HG03060 (cell line): ENCODE measurements at regions not wholly inside any gene's neighbourhood (a gene's known extent, or its start where the extent isn't known, plus 50 kb on each side); places are given as distances from the start of the nearest gene placed in this dataset.

Experiments
- ATAC-seq: cut with Tn5 transposase; IDR thresholded peaks from one replicate; pipeline ENCODE4 v1.9.1; 2021; ENCODE audit warnings: low read depth, moderate number of reproducible peaks; ENCODE audit not compliant: unreplicated experiment

DNA sequence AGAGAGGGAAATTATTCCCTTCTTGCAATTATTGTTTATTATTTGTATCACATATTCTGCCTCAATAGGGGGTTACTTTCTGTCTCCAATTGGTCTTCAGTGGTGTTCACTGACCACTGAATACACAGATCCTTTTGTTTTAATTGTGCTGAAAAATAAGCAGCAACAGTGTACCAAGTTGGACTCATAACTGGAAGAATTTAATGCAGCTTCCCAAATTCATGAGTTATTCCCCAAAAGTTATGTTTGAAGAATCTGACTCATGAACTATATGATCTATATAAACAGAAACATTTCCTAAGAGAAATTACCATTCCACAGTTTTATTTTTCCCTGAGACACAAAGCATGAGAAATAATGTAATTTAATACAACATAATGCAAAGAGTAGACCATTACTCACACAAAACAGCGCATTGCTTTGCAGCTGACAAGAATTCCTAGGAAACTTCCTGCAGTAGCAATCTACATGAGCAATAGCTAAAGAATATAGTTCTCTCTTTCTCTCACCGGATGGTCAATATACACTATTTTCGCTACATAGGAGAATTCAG, 479.2 kb downstream of the HTR7 start:
- no peak for ATAC-seq

DNA sequence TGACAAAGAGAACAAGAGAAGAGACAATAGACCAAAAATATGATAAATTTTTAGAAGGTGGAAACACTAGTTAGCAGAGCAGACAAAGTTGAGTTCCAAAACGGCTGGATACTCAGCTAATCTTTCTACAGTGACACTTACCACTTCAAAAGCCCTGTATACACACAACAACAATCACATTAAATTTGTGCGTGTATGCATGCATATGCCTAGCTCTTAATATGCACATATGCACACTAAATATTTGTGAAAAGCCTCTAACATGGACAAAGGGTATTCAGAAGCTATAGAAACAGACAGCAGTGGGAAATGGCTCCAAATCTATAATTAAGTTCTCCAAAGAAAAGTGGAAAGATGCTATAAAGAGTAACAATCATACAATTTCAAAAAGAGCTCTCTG, 476.4 kb downstream of the HTR7 start:
- ATAC-seq = no peak

- ATAC-seq = no peak
These were observed 468.0 kb downstream of the HTR7 start for GRCh38 chr10:90389876-90390275.

DNA sequence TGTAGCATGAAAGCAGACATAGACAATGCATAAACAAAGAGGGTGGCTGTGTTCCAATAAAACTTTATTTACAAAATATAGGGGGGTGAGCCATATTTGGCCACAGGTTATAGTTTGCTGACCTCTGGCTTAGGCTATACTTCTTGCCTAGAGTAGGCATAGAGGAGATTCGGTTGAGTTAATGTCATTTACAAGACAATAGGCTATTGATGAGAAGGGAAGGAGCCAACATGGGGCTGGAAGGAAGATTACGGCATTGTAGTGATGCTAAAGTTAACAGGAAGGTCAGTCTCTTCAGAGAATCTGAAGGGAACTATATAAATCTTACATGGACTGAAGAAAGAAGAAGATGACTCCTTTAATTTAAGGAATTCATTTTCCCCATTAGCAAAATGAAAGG, 463.5 kb downstream of the HTR7 start:
- ATAC-seq = no peak

GRCh38 chr10:90396721-90397120, 461.1 kb downstream of the HTR7 start:
- no peak for ATAC-seq

- ATAC-seq = no peak
These were observed 459.3 kb downstream of the HTR7 start for GRCh38 chr10:90398566-90398965.

- no peak for ATAC-seq
These were observed 458.1 kb downstream of the HTR7 start for GRCh38 chr10:90399782-90400181.

- ATAC-seq = no peak
These were observed 454.4 kb downstream of the HTR7 start for GRCh38 chr10:90403211-90404000.

DNA sequence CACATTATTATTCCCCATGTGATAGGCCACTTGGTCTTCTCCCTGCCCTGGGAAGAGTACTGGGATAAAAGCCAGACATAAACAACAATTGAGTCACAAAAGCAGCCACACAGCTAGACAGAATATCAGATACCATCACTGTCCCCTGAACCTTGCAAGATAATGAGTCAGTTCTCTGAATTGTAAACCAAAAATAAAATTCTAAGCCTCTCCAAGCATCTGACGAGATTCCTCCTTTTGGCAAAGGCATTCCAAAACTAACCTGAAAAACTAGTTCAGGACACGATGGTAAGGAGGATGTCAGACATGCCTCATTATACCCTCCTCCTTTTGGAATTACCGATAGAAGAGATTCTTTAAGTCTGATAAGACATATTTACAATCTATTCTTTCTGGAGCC, 450.7 kb downstream of the HTR7 start:
- no peak for ATAC-seq

DNA sequence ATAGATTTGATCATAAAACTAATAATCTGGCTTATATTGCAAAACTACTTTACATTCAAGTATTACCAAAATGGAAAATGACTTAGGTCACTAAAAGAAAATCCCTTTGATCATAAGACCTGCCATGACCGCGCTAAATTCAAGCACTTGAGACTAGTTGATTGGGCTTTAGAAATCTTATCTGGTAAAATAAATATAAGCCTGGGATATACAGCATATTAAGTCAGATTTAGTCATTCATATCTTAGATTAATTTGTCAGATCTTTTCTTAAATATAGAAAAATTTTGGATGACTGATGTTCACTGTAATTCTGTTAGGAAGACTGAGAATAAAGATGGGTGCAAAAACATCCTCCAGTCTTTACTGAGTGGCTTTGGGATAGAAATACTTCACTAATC, 450.0 kb downstream of the HTR7 start:
- ATAC-seq = no peak

DNA sequence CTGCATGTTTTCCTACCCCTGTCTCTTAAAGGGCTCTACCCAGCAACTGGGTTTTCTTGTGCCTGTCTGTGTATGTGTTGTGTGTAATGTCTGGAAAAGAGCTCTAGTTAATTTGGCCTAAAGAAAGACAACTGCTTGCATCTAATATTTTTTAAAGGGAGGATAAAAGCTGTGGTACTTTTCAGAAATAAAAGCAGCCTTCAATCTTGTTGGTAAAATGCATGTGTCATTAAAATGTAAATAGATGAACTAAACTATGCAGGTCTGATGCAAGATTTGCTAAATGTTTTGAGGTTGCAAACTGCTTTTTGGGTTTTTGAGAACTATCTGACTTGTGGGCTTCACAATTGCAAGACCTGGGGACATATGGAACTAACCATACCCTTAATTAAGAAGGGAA, 445.3 kb downstream of the HTR7 start:
- ATAC-seq = no peak

DNA sequence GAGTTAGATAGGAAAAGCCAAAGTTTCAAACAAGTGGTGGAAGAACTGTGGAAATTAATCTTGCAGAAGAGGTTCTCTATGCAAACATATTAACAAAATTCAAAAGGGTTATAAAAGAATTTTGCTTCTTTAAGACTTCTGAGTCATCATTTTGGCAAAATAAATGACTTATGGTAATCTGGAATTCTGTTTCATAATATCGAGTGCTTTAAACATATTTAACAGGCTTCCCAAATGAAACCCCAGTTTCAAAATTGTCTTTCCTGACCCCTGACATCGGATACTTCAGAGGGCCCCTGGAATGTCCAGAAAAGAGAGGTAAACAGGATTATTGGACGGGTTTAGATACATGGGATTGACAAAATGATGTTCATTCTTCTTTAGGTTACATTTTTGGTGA, 444.6 kb downstream of the HTR7 start:
- no peak for ATAC-seq

DNA sequence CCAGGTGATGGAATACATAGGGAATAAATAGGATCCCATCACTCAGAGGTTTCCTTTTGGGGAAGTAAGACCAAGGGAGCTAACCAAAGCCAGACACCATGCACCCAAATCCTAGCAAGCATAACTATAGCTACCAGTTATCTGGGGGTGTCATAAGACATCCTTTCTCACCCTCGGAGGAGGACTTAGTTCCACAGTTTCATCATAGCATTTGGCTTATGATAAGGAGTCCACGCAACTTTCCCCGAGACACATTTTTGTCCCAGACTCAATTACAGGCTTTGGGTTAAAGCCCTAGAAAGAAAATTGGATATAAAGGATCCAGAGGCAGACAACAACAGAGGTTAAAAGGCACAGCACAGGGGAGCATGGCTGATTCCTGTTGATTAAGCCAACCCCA, 442.9 kb downstream of the HTR7 start:
- no peak for ATAC-seq

- ATAC-seq = no peak
These were observed 440.8 kb downstream of the HTR7 start for GRCh38 chr10:90417029-90417428.

DNA sequence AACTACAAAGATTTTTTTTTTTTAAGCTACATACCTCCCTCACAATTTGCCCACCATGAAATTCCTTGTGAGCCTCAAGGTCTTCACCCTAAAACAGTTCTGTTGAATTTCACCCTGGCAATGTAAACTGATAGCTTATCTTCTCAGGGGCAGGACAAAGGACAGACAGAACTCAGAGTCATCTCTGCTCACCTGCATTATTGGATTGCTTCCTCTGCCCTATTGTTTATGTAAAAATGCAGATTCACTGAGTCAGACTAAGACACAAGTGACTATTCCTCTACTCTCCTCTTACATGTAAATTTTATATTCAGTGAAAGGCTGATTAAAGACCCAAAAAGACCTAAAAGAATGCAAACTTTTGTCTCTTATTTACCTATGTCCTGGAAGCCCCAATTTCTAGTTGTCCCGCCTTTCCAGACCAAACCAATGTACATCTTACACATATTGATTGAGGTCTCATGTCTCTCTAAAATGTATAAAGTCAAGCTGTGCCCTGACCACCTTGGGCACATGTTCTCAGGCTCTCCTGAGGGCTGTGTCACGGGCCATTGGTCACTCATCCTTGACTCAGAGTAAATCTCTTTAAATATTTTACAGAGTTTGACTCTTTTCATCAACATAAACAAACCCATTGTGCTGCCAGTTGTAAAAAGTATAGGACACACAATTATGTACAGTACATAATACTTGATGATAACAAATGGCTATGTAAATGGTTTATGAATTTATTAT, 440.2 kb downstream of the HTR7 start:
- no peak for ATAC-seq

- ATAC-seq = no peak
These were observed 438.8 kb downstream of the HTR7 start for GRCh38 chr10:90418869-90419652.

DNA sequence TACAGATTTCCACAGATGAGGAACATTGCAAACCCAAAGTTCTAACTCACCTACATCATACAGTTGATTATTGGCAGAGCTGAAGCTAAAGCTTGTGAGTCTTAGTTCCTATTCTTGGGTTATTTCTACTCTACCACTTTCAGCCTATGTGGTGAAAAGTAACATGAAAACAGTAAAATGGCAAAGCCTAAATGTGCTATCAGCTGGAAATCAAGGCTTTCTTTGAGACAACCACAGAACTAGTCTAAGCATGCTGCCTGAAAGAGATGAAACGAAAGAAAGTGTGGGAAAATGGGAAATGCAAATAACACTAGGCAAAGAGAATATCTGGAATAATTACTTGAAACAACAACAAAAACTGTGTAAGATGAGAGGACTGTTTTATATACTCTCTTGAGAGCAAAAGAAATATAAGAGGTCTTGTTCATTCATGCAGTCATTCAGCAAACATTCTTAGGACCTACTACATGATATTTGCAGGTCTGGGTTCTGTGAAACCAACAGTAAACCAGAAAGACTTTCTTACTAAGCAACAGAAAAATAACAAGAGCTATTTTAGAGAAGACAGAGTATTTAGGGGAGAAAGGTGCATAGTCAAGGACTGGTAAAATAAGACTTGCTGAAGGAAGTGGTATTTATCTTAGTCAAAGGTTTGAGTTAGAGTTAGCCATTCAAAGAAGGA, 437.1 kb downstream of the HTR7 start:
- ATAC-seq = peak; percentile 44

DNA sequence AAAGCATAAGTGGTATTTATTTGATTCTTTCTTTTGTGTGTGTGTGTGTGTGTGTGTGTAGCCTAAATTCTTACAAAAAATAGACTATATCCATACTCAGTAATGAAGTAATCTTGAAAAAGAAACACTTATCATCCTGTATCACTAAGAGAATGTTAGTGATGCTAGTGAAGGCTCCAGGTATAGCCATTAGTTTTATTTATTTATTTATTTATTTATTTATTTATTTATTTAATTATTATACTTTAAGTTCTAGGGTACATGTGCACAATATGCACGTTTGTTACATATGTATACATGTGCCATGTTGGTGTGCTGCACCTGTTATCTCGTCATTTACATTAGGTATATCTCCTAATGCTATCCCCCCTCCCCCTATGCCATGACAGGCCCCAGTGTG, 436.0 kb downstream of the HTR7 start:
- no peak for ATAC-seq

DNA sequence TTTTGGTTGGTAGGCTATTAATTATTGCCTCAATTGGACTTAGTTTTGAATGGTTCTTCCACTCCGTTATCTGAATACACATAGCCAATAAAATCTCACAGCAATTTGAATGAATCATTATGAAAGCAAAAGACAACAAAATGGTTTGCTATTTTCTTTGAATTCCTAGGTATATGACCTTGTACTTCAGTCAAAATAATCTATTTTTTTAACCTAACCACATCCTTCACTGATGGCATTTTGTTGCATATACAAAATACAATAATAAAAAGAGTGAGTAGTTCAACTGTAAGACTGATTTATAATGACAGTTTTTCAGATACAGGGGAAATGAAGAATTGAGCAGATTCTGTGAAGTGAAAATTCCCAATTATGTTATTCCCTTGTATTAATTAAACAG, 433.1 kb downstream of the HTR7 start:
- no peak for ATAC-seq

DNA sequence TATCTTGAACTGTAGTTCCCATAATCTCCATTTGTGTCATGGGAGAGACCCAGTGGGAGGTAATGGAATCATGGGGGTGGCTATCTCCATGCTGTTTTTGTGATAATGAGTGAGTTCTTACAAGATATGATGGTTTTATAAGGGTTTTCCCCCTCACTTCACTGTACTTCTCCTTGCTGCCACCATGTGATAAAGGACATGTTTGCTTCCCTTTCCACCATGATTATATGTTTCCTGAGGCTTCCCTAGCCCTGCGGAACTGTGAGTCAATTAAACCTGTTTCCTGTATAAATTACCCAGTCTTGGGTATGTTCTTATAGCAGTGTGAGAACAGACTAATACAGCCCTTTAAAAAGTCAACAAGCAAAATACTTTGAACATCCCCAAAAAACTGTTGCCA, 427.7 kb downstream of the HTR7 start:
- no peak for ATAC-seq

GRCh38 chr10:90432866-90433265, 425.0 kb downstream of the HTR7 start:
- ATAC-seq = no peak
